WI38 (cell line): ENCODE measurements at regions not wholly inside any gene's neighbourhood (a gene's known extent, or its start where the extent isn't known, plus 50 kb on each side); places are given as distances from the start of the nearest gene placed in this dataset.

Experiments
- H3K4me3 ChIP-seq: 2 replicates; pipeline ENCODE4 v1.5.1; 2011; ENCODE audit warnings: low read depth, mild to moderate bottlenecking, control low read depth, low read length
- TF ChIP-seq, protein P1 (sequence below): IDR thresholded peaks from 2 replicates; pipeline ENCODE4 v1.5.1; 2012; ENCODE audit warnings: low read depth, mild to moderate bottlenecking, control low read depth, low read length

DNA sequence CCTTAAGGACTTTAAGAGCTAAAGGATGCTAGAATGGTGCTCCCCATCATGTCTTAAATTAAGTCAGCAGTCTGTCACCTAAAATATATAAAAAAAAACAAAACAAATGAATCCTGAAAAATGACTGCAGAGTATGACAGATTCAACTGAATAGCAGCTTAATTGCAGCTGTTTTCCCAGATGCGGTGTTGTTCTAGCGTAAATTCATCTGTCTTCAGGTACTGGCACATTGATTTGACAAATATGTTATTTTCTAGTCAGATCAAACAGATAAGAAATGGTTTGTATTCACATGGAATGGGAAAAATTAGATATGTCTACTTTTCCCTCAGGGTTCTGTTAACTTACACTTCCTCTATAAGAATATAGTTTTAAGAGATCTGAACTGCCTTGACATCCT lies 211.7 kb downstream of the NAF1 start:
- TF ChIP-seq, protein P1, sequence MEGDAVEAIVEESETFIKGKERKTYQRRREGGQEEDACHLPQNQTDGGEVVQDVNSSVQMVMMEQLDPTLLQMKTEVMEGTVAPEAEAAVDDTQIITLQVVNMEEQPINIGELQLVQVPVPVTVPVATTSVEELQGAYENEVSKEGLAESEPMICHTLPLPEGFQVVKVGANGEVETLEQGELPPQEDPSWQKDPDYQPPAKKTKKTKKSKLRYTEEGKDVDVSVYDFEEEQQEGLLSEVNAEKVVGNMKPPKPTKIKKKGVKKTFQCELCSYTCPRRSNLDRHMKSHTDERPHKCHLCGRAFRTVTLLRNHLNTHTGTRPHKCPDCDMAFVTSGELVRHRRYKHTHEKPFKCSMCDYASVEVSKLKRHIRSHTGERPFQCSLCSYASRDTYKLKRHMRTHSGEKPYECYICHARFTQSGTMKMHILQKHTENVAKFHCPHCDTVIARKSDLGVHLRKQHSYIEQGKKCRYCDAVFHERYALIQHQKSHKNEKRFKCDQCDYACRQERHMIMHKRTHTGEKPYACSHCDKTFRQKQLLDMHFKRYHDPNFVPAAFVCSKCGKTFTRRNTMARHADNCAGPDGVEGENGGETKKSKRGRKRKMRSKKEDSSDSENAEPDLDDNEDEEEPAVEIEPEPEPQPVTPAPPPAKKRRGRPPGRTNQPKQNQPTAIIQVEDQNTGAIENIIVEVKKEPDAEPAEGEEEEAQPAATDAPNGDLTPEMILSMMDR: no peak
- no peak overlapping the region for H3K4me3 ChIP-seq

DNA sequence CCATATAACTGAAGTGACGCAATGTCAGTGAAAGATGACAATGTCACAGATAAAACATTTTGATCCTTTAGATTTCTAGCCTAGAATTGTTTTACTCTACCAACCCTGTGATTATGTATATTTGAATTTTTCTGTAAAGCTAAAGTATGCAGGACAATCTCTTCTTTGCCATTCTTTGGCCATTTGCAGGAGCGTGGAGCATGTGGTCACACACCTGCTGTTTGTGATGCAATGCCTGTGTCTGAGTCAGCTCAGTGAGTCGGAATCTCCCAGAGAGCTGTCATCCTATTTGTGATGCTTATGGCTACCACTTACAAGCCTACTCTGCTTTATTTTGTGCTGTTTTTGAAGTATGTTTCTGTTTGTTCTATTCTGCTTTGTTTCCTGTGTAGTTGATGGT lies 214.5 kb downstream of the NAF1 start:
- no peak overlapping the region for H3K4me3 ChIP-seq
- TF ChIP-seq, protein P1: no peak

DNA sequence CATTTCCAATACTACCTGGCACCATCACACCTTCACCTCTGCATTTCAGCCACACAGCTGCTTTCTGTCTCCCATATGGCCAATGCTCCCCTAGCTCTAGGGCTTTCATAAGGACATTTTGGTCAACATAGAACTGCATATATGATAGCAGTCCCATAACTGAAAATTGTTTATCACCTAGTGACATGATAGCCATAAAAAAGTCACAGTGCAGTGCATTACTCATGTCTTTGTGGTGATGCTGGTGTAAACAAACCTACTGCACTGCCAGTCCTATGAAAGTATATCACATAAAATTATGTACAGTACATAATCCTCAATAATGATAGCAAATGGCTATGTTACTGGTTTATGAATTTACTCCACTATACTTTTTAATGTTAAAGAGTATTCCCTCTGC lies 221.0 kb downstream of the NAF1 start:
- H3K4me3 ChIP-seq: no peak overlapping the region
- TF ChIP-seq, protein P1: no peak

DNA sequence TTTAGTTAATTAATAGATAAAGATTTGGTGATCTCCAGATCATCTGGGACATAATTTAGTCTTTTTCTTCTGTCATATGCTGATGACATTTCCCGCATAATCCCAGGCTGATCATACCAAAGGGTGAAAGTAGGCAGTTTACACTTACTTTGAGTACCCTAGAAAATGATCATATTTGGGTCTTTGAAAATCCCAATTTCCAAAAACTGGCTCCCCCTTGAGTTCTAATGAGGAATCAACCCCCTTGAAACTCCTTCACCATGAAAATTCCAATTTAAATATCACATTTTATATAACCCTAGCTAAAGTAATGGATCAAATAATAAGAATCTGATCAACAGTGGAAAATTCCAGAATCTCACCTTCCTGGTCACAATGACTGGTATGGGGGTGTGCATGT lies 223.4 kb downstream of the NAF1 start:
- no peak overlapping the region for H3K4me3 ChIP-seq
- TF ChIP-seq, protein P1: no peak

DNA sequence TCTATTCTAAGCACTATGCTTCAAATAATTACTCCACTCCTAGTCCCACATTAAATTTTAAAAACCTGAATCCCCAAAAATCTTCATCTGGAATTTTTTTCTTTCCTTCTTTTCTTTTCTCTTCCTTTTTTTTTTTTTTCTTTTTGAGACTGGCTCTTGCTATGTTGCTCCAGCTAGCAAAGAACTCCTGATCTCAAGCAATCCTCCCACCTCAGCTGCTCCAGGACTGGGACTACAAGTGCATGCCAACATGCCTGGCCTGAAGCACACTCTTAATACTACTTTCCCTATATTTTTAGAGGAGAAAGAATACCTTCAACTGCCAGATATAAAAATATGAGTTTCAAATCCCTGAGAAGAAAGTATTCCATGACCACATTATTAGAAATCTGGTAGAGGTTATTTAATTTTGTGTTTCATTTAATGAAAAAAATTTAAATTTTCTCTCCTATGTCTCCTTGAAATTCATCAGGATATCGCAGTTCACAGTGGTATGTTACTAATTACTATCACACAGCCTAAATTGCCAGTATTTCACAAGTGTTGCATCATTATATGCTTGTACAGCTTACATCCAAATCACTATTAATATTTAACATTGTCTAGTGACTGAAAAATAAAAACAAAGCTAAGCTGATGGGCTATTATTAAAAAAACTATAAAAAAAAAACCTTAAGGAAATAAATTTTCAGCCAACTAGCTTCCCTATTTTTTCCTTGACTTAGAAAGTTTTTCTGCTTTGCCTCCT lies 227.8 kb downstream of the NAF1 start:
- no peak overlapping the region for H3K4me3 ChIP-seq
- TF ChIP-seq, protein P1: no peak

DNA sequence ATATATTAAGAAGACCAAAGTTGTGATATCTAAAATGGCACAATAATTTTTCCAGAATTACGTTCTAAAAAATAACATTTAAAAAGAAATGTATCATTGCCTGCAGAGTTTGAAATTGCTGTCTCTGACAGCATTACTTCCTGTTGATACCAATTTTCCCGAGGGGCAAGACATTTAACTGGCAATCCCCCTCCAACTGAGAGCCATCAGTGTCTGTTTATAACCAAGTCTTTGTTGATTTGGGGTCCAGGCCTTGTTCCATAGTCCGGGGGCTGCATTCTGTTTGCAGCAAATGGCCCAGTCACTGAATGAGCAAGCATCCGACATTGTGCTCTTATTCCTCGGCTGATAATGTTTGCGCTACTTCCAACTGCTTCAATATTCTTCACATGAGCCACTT lies 231.5 kb downstream of the NAF1 start:
- TF ChIP-seq, protein P1: no peak
- H3K4me3 ChIP-seq: no peak overlapping the region

DNA sequence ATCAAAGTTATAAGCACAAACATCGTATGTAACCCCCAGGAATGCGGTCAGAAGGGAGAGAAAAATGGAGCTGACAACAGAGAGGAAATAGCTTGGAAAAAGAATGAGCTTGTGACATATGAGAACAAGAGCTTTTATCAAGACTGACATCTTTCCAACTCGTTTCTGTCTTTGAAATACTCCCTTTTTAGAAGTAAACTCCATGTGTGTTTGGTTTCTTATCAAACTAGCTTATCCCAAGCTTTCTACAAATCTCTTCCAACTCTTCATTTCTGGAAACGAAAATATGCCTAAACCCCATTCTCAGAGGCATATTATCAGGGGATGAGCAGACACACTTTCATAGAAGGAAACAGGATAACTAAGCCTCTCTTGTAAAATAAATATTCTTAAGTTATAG lies 235.4 kb downstream of the NAF1 start:
- H3K4me3 ChIP-seq: no peak overlapping the region
- TF ChIP-seq, protein P1: no peak
